Stimulated activated naive CD4-positive, alpha-beta T cell (primary cell): ENCODE measurements at regions not wholly inside any gene's neighbourhood (a gene's known extent, or its start where the extent isn't known, plus 50 kb on each side); places are given as distances from the start of the nearest gene placed in this dataset.

Experiments used
- DNase-seq, 6 experiments: peaks; one replicate each; lab custom pipeline; 2025; lab: John Stamatoyannopoulos, UW

DNA sequence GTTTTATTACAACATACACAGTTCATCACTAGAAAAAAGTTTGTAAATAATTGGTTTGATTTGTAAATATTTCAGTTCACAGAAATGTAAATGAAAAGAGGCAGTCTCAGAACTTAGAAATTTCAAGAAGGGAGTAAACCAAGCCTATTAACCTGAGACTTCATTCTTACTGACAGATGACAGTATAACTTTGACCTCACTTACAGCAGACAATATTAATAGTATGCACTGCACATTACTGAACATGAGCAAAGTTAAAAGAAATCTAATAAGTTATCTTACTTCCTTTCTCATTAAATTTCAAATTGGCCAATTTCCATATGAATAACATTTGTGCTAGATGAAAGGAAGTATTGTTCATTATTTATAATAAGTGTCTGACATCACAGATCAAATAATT is 235.8 kb downstream of the SLC6A15 start:
- no peak for DNase-seq

- DNase-seq: no peak
These were observed 250.8 kb downstream of the SLC6A15 start for GRCh38 chr12:84661786-84662185.

- DNase-seq: no peak
These were observed 252.5 kb downstream of the SLC6A15 start for GRCh38 chr12:84660139-84660538.

DNA sequence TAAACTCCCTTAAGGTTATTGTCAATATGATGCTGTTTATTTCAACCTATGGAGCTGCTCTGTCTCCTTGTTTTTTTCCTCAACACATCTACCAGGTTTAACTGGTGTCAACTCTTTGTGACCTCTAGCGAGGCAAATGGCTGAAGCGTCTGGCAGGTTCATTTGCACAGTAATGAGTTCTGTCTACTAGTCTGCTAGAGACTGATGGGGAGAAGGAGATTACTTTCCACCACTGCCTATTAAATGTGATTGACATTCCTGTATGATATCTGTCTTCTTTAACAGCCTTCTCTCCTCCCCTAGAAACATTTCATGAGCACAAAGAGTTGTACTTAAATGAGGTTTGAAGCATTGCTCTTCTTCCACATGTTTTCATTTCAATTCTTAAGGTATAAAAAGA is 253.7 kb downstream of the SLC6A15 start:
- DNase-seq: no peak

- no peak for DNase-seq
These were observed 255.9 kb downstream of the SLC6A15 start for GRCh38 chr12:84656705-84657104.

- DNase-seq: no peak
These were observed 259.1 kb downstream of the SLC6A15 start for GRCh38 chr12:84653482-84653881.

- no peak for DNase-seq
These were observed 264.2 kb downstream of the SLC6A15 start for GRCh38 chr12:84648425-84648824.

DNA sequence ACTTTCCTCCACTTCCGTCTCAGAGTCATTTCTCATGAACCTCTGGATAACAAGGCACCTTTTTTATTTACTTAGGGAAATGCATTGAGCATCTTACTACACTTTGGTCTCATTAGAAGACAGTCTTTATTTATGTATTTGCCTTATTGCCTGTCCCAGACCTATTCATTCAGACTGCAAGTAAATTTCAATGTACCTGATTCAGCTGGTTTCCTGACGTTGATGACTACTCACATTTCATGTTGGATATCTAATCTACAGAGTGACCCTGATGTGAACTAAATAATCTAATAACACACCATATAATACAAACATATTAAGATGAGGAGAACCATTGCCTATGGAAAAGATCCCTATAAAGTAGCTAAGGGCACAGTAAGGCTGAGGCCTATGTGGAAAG is 267.7 kb downstream of the SLC6A15 start:
- no peak for DNase-seq

DNA sequence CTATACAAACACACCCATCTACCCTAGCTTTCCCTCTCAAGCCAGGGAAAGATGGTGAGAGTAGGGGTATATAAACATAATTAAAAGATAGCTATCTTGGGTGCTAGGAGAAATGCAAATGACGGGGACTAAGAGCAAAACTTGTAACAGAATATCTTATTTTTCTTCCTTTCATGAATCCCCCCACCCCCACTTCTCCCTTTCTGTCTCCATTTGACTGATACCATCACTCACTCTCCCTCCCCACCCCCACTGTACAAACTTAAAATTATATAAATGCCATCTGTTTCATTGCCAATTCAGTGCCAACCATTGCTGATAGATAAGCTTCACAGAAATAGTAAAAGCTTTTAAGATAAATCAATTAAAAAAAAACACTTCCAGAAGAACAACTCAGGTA is 268.6 kb downstream of the SLC6A15 start:
- DNase-seq: no peak

GRCh38 chr12:84641940-84642545 is 270.6 kb downstream of the SLC6A15 start:
- no peak for DNase-seq

- DNase-seq: no peak
These were observed 273.7 kb downstream of the SLC6A15 start for GRCh38 chr12:84638811-84639368.

GRCh38 chr12:84637926-84638325 is 274.7 kb downstream of the SLC6A15 start:
- no peak for DNase-seq

DNA sequence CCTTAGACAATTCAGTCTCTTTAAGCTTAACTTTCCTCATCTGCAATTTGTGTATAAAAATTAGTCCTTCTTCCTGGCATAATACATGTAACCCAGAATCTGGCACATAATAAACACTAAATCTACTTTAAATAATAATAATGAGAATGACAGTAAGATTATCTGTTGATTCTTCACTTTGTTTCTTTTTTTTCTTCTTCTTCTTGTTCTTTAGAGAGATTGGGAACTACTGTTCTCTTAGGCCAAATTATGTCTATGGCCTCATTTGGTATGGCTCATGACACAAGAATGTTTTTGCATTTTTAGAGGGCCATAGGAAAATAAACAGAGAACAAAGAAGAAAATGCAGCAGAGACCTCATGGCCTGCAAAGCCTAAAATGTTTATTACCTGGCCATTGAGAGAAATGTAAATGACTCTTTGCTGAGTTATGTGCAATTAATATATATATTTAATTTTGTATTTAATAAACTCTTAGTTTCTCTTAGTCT is 275.8 kb downstream of the SLC6A15 start:
- DNase-seq: no peak

DNA sequence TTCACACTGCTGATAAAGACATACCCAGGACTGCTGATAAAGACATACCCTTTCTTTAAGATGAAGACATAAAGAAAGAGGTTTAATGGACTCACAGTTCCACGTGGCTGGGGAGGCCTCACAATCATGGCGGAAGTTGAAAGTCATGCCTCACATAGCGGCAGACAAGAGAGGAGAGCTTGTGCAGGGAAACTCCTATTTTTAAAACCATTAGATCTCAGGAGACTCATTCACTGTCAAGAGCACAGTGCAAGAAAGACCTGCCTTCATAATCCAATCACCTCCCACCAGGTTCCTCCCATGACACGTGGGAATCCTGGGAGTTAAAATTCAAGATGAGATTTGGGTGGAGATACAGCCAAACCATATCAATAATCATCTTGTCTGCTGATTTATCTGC is 278.1 kb downstream of the SLC6A15 start:
- no peak for DNase-seq

DNA sequence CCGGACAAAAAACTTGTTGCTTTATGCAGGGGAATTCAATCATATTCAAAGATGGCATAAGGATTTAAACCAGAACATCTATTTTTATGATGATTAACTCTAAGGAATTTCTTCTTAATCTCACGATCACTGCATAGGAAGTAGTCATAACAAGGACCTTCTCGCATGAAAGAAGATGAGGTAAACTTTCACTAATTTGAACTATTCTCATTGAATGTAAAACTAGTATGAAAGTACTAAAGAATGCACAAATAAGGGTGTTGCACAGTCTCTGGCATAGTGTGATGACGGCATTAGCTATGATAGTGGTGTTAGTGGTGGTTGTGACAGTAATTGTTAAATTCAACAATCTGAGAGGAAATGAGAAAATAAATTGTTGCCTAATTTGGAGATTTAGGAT is 280.0 kb downstream of the SLC6A15 start:
- DNase-seq: no peak

DNA sequence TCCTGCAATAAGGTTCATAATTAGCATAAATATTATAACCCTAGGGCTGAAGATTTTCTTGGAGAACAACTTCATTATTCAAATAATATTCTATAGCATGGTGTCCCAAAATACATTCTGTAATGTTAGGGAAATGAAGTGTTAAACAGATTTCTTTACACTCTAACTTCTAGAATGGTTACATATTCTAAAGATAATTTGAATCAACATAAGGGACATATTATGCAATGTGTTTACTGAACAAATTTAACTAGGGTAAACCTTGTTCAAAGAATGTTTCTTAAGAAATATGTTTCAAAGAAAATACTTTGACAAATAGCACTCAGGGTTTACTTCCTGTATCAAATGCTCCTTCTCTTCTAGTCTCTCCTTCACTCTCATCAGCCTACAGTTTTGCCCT is 281.6 kb downstream of the SLC6A15 start:
- DNase-seq: no peak

GRCh38 chr12:84627593-84627992 is 285.0 kb downstream of the SLC6A15 start:
- no peak for DNase-seq

- no peak for DNase-seq
These were observed 288.0 kb downstream of the SLC6A15 start for GRCh38 chr12:84624601-84625000.

DNA sequence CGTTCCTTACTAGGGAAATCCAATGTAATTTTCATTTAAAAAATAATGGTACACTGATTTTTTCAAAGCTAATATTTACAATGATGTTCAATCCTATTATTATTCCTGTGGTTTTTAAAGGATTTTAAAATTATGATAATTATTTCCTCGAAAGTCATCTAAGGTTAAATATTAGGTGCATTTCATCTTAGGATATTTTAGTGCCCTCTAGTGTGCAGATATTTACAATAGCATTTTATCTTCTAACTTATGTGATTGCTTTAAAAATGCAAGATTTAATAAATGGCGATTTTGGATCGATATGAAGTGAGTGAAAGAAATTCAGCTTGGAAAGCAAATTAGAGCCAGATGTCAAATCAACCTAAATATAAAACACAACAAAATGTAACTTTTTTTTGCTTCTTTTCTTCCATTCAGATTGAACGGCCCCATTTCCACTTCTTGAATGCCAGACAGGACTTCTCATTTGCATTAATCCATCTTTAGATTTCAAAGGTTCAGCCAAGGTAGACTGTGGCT is 293.5 kb downstream of the SLC6A15 start:
- no peak for DNase-seq

GRCh38 chr12:84607170-84607819 is 305.3 kb downstream of the SLC6A15 start:
- no peak for DNase-seq

- DNase-seq: no peak
These were observed 306.6 kb downstream of the SLC6A15 start for GRCh38 chr12:84605983-84606382.

- DNase-seq: no peak
These were observed 308.0 kb downstream of the SLC6A15 start for GRCh38 chr12:84604551-84604950.

DNA sequence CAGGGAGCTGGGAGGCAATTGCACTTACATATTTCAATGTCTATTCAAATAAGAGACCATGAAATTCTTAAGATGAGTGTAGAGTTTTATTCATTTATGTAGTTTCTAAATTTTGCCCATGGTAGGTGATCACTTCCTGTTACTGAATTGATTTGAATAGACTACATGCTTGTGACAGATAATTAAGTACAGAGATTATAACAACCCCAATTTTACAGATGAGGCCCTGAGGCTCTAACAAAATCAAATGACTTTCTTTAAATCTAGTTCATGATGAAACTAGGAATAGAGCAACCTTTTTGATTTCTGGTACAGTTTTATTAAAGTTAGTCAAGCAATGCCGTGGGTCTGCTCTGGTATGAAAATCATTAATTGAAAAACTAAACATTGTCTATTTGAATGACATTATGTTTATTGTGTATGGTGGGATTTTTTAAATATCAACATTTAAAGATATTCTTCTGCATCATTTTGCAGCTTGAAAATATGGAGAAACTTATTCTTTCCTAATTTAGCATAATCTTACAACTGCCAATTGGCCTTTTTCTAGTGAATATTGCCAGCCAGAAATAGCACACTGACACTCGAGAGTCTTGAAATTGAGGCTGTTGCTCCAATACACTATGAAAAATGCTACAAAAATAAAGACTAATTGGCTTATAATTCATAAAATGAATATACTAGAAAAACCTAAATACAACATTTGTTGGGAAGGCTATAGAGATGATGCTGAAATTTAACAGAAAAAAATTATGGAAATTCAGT is 308.9 kb downstream of the SLC6A15 start:
- DNase-seq: no peak
